ENCODE measurements at regions not wholly inside any gene's neighbourhood (a gene's known extent, or its start where the extent isn't known, plus 50 kb on each side); places are given as distances from the start of the nearest gene placed in this dataset.

DNA sequence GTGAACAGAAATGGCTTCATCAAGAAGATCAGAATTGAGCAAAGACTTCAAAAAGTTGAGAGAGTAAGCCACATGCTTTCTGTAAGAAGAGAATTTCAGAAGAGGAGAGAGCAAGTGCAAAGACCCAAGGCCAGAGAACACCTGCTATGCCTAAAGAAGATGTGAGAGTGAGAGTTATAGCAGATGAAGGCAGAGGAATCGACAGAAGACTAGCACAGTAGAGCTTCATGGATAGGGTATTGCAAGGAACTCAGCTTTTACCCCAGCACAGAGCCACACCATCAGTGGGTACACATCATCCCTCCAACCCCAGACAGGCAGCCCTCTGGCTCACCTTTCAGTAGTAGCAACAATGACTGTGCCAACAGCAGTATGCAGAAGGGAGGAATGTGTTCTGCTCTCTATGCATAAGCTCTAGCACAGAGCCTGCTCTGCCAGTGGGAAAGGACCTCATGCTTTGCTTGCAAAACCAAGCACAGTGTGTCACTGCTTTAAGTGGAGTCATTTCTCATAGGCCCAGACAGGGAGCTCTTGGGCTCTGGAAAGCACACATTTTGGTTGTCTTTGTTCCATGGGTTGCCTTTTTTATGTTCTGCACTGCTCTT, 318.6 kb downstream of the NAF1 start:
- H2AFZ ChIP-seq = no peak overlapping the region
- Mint-ChIP-seq H3K27ac (no peak overlapping the region), H3K9me3 (peaks cover 2% of the 10 kb centered on the region; the same call in 2 of the 3 replicates), H3K36me3 (ENCODE audit: low read depth) (0 out of 3 replicates have a peak, but pooled peaks cover 2% of the 10 kb centered on the region), H3K4me3 (no peak overlapping the region), H3K4me1 (peaks cover 3% of the 10 kb centered on the region; the same call in 1 of the 3 replicates), H3K27me3 (ENCODE audit: insufficient read depth, low read depth, poor library complexity) (peaks cover 2% of the 10 kb centered on the region)
- H4K20me1 ChIP-seq (replicated peaks; ENCODE audit: insufficient read depth) = no peaks in the 10 kb centered on the region
- H3K27me3 ChIP-seq (ENCODE audit: insufficient read depth) = no peaks in the 10 kb centered on the region
- no peak for DNase-seq (ENCODE audit: low spot score)
- H3K79me2 ChIP-seq (replicated peaks; ENCODE audit: insufficient read depth) = no peaks in the 10 kb centered on the region
- H3K9me2 ChIP-seq (ENCODE audit: insufficient read depth) = no peaks in the 10 kb centered on the region
- ATAC-seq = no peak
- H3K4me2 ChIP-seq = no peak overlapping the region
- H3K4me1 ChIP-seq (ENCODE audit: insufficient read depth) = no peaks in the 10 kb centered on the region
- H3K27ac ChIP-seq (ENCODE audit: low read depth) = no peak overlapping the region
- no peak overlapping the region for H3K4me3 ChIP-seq
- no peaks in the 10 kb centered on the region for H3K36me3 ChIP-seq (ENCODE audit: insufficient read depth)
- no peak for TF ChIP-seq EZH2phosphoT487 (IDR thresholded peaks at IDR 0.05; ENCODE audit: unreplicated experiment)
- no peak for TF ChIP-seq EZH2 (IDR thresholded peaks at IDR 0.05; ENCODE audit: low read depth, unreplicated experiment)
- TF ChIP-seq ETS1 (IDR thresholded peaks at IDR 0.05) = no peak
- TF ChIP-seq, protein P1, sequence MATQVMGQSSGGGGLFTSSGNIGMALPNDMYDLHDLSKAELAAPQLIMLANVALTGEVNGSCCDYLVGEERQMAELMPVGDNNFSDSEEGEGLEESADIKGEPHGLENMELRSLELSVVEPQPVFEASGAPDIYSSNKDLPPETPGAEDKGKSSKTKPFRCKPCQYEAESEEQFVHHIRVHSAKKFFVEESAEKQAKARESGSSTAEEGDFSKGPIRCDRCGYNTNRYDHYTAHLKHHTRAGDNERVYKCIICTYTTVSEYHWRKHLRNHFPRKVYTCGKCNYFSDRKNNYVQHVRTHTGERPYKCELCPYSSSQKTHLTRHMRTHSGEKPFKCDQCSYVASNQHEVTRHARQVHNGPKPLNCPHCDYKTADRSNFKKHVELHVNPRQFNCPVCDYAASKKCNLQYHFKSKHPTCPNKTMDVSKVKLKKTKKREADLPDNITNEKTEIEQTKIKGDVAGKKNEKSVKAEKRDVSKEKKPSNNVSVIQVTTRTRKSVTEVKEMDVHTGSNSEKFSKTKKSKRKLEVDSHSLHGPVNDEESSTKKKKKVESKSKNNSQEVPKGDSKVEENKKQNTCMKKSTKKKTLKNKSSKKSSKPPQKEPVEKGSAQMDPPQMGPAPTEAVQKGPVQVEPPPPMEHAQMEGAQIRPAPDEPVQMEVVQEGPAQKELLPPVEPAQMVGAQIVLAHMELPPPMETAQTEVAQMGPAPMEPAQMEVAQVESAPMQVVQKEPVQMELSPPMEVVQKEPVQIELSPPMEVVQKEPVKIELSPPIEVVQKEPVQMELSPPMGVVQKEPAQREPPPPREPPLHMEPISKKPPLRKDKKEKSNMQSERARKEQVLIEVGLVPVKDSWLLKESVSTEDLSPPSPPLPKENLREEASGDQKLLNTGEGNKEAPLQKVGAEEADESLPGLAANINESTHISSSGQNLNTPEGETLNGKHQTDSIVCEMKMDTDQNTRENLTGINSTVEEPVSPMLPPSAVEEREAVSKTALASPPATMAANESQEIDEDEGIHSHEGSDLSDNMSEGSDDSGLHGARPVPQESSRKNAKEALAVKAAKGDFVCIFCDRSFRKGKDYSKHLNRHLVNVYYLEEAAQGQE (IDR thresholded peaks at IDR 0.05; ENCODE audit: unreplicated experiment) = no peak
- TF ChIP-seq ZNF114 (CRISPR knock-in tag; IDR thresholded peaks at IDR 0.05) = no peak
- no peak for TF ChIP-seq STAT1 (IDR thresholded peaks at IDR 0.05; ENCODE audit: unreplicated experiment)
- TF ChIP-seq CREB1 (CRISPR knock-in tag; IDR thresholded peaks at IDR 0.05; ENCODE audit: low read depth) = no peak
- no peaks in the 10 kb centered on the region for H3F3A ChIP-seq (replicated peaks; ENCODE audit: low read depth)

GRCh38 chr4:162841753-162842152, 324.9 kb downstream of the NAF1 start:
- H3K9me3 Mint-ChIP-seq = no peaks in the 10 kb centered on the region
- Histone ChIP-seq H3K79me2 (replicated peaks; ENCODE audit: insufficient read depth) (no peaks in the 10 kb centered on the region), H3K4me3 (no peak overlapping the region), H4K20me1 (replicated peaks; ENCODE audit: insufficient read depth) (no peaks in the 10 kb centered on the region), H3K9me2 (ENCODE audit: insufficient read depth) (no peaks in the 10 kb centered on the region), H3F3A (replicated peaks; ENCODE audit: low read depth) (no peaks in the 10 kb centered on the region), H3K4me1 (ENCODE audit: insufficient read depth) (no peaks in the 10 kb centered on the region), H3K27me3 (ENCODE audit: insufficient read depth) (no peaks in the 10 kb centered on the region), H2AFZ (peak overlapping the region; percentile 48; the same call in 1 of the 2 replicates), H3K27ac (ENCODE audit: low read depth) (no peak overlapping the region), H3K4me2 (no peak overlapping the region), H3K36me3 (ENCODE audit: insufficient read depth) (no peaks in the 10 kb centered on the region)
- ATAC-seq = no peak
- no peaks in the 10 kb centered on the region for H3K4me1 Mint-ChIP-seq
- H3K4me3 Mint-ChIP-seq = no peak overlapping the region
- H3K27ac Mint-ChIP-seq = no peak overlapping the region
- DNase-seq (ENCODE audit: low spot score) = no peak
- no peaks in the 10 kb centered on the region for H3K27me3 Mint-ChIP-seq (ENCODE audit: insufficient read depth, low read depth, poor library complexity)
- H3K36me3 Mint-ChIP-seq (ENCODE audit: low read depth) = no peaks in the 10 kb centered on the region
- TF ChIP-seq POLR2AphosphoS5 (IDR thresholded peaks at IDR 0.05; ENCODE audit: low read depth) (no peak), CREB1 (CRISPR knock-in tag; IDR thresholded peaks at IDR 0.05; ENCODE audit: low read depth) (no peak), EZH2 (IDR thresholded peaks at IDR 0.05; ENCODE audit: low read depth, unreplicated experiment) (no peak), NANOG (IDR thresholded peaks at IDR 0.05; ENCODE audit: borderline replicate concordance) (no peak), STAT1 (IDR thresholded peaks at IDR 0.05; ENCODE audit: unreplicated experiment) (no peak), ZNF331 (CRISPR knock-in tag; IDR thresholded peaks at IDR 0.05; ENCODE audit: low read depth) (no peak)
- TF ChIP-seq, protein P1 (IDR thresholded peaks at IDR 0.05; ENCODE audit: unreplicated experiment) = no peak
